Epithelial cell of proximal tubule (primary cell): ENCODE measurements at regions not wholly inside any gene's neighbourhood (a gene's known extent, or its start where the extent isn't known, plus 50 kb on each side); places are given as distances from the start of the nearest gene placed in this dataset.
"Not testable (repeated sequence)": the region's sequence is repeated elsewhere in the genome, so short reads cannot be mapped to it uniquely, and the experiment has no call there.

Experiments
- DNase-seq: peaks from one replicate; pipeline ENCODE4 v3.0.0-alpha.2; 2011; ENCODE audit warnings: low read depth
- H3K4me3 ChIP-seq: 2 replicates; pipeline ENCODE4 v1.5.1; 2011; ENCODE audit warnings: low read depth, mild to moderate bottlenecking, low read length
- CTCF ChIP-seq: conservative IDR thresholded peaks from 2 replicates; pipeline ENCODE4 v1.5.1; 2012; ENCODE audit warnings: low read depth, mild to moderate bottlenecking, low read length

- no peak overlapping the region for H3K4me3 ChIP-seq
- no peak for DNase-seq
- TF ChIP-seq CTCF, result no peak
These were observed 106.7 kb upstream of the UBAC2 start for GRCh38 chr13:99093997-99094396.

GRCh38 chr13:99101831-99102230 is 98.8 kb upstream of the UBAC2 start:
- not testable (repeated sequence) for H3K4me3 ChIP-seq, DNase-seq

- H3K4me3 ChIP-seq, result no peak overlapping the region
- no peak for TF ChIP-seq CTCF
- no peak for DNase-seq
These were observed 97.1 kb upstream of the UBAC2 start for GRCh38 chr13:99103536-99103935.

- DNase-seq, result no peak
- H3K4me3 ChIP-seq, result no peak overlapping the region
- TF ChIP-seq CTCF, result no peak
These were observed 96.3 kb upstream of the UBAC2 start for GRCh38 chr13:99104396-99104795.

DNA sequence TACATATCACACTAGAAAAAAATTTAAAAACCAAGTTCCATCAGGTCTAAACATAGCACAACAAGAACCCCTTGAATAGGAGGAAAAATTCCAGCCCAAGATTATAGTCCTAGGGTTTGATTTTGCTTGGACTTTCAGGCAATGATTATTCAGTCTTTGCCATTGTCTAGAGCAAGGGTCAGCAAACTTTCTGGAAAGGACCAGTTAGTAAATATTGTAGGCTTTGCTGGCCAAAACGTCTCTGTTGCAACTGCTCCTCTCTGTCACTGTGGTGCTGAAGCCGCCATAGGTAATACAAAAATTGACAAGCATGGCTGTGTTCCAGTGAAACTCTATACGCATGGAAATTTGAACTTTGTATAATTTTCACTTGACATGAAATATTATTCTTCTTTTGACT is 95.5 kb upstream of the UBAC2 start:
- no peak for TF ChIP-seq CTCF
- no peak overlapping the region for H3K4me3 ChIP-seq
- DNase-seq, result no peak

DNA sequence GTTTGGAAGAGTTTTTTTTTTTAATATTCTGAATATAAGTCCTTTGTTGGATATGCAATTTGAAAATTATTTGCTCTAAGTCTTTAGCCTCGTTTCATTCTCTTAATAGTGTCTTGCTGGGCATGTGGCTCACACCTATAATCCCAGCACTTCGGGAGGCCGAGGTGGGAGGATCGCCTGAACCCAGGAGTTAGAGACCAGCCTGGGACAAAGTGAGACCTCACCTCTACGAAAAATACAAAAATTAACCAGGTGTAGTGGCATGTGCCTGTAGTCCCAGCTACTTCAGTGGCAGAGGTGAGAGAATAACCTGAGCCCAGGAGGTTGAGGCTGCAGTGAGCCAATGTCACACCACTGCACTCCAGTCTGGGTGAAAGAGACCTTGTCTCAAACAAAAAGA is 87.3 kb upstream of the UBAC2 start:
- TF ChIP-seq CTCF, result no peak
- no peak overlapping the region for H3K4me3 ChIP-seq
- DNase-seq, result no peak

DNA sequence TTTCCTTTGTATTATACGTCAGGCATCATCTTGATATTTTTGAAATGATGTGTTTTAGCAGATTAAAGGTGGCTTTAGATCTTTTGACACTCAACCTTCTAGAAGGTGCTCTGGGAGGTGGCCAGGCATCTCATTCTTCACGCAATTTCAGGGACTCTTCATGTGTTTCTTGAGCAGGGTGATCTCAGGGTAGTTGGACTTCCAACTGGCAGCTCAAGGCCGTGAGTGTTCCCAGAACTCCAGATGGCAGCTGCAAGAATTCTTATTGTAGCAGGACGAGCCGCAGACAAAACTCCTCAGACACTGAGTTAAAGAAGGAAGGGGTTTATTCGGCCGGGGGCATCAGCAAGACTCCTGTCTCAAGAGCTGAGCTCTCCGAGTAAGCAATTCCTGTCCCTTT is 82.5 kb upstream of the UBAC2 start:
- no peak for DNase-seq
- no peak overlapping the region for H3K4me3 ChIP-seq
- TF ChIP-seq CTCF, result no peak

GRCh38 chr13:99119656-99120055 is 81.0 kb upstream of the UBAC2 start:
- no peak overlapping the region for H3K4me3 ChIP-seq
- TF ChIP-seq CTCF, result no peak
- DNase-seq, result no peak
